ENCODE measurements at regions not wholly inside any gene's neighbourhood (a gene's known extent, or its start where the extent isn't known, plus 50 kb on each side); places are given as distances from the start of the nearest gene placed in this dataset.

GRCh38 chr2:18282026-18282425 lies 278.4 kb downstream of the RDH14 start:
- TF ChIP-seq CTCF (IDR thresholded peaks at IDR 0.05) (no peak), POLR2A (IDR thresholded peaks at IDR 0.05) (no peak)
